OCI-LY1 (cell line): ENCODE measurements at regions not wholly inside any gene's neighbourhood (a gene's known extent, or its start where the extent isn't known, plus 50 kb on each side); places are given as distances from the start of the nearest gene placed in this dataset.

Experiments
- H2AFZ ChIP-seq: fragments of 200-600 bp; sonication (generic), shearing (Covaris generic); 2 replicates; pipeline ENCODE4 v1.6.0; 2014; ENCODE audit warnings: antibody characterized with exemption, mild to moderate bottlenecking, low read length
- H3F3A ChIP-seq: fragments of 200-600 bp; sonication (generic), shearing (Covaris generic); 2 replicates; pipeline ENCODE4 v1.6.0; 2014; ENCODE audit warnings: mild to moderate bottlenecking, antibody characterized with exemption, low read length, moderate library complexity; ENCODE audit not compliant: insufficient read depth
- H3K27ac ChIP-seq: fragments of 200-600 bp; sonication (generic); 2 replicates; pipeline ENCODE4 v1.5.1; 2014; ENCODE audit warnings: low read length, mixed run types, mild to moderate bottlenecking, low read depth; ENCODE audit not compliant: poor library complexity, severe bottlenecking
- H3K27me3 ChIP-seq: fragments of 200-600 bp; sonication (generic); 2 replicates; pipeline ENCODE4 v1.6.0; 2014; ENCODE audit warnings: antibody characterized with exemption, mild to moderate bottlenecking, low read length, moderate library complexity; ENCODE audit not compliant: insufficient read depth
- H3K36me3 ChIP-seq: fragments of 200-600 bp; sonication (generic); 2 replicates; pipeline ENCODE4 v1.6.1; 2014; ENCODE audit warnings: mild to moderate bottlenecking, antibody characterized with exemption, low read length, moderate library complexity, mixed read lengths; ENCODE audit not compliant: insufficient read depth
- H3K4me1 ChIP-seq: fragments of 200-600 bp; sonication (generic); 2 replicates; pipeline ENCODE4 v1.5.1; 2014; ENCODE audit warnings: mild to moderate bottlenecking, low read length, moderate library complexity; ENCODE audit not compliant: insufficient read depth, severe bottlenecking
- H3K4me2 ChIP-seq: fragments of 200-600 bp; sonication (generic), shearing (Covaris generic); 2 replicates; pipeline ENCODE4 v1.6.1; 2014; ENCODE audit warnings: low read length
- H3K4me3 ChIP-seq: fragments of 200-600 bp; sonication (generic); 2 replicates; pipeline ENCODE4 v1.5.1; 2014; ENCODE audit warnings: low read length, low read depth, mild to moderate bottlenecking, mixed read lengths; ENCODE audit not compliant: poor library complexity, severe bottlenecking
- H3K79me2 ChIP-seq: fragments of 200-600 bp; shearing (Covaris generic); 2 replicates; pipeline ENCODE4 v1.6.1; 2016; ENCODE audit warnings: mixed run types, low read length, mixed read lengths; ENCODE audit not compliant: insufficient read depth
- H3K9ac ChIP-seq: fragments of 200-600 bp; sonication (generic), shearing (Covaris generic); 2 replicates; pipeline ENCODE4 v1.6.1; 2014; ENCODE audit warnings: mild to moderate bottlenecking, low read length, mixed read lengths
- H3K9me2 ChIP-seq: fragments of 200-600 bp; sonication (generic), shearing (Covaris generic); 2 replicates; pipeline ENCODE4 v1.6.1; 2014; ENCODE audit warnings: low read depth, mild to moderate bottlenecking, low read length, mixed read lengths
- H3K9me3 ChIP-seq: fragments of 200-600 bp; shearing (Covaris generic); 2 replicates; pipeline ENCODE4 v1.6.1; 2014; ENCODE audit warnings: low read length, mixed read lengths
- H4K20me1 ChIP-seq: fragments of 200-600 bp; sonication (generic), shearing (Covaris generic); 2 replicates; pipeline ENCODE4 v1.6.0; 2016; ENCODE audit warnings: mild to moderate bottlenecking, low read length; ENCODE audit not compliant: insufficient read depth
- EZH2 ChIP-seq: fragments of 200-600 bp; sonication (generic), shearing (Covaris generic); IDR thresholded peaks from 2 replicates; pipeline ENCODE4 v1.8.0; 2017; ENCODE audit warnings: borderline replicate concordance, mixed run types, mild to moderate bottlenecking, antibody characterized with exemption, low read length, moderate library complexity, mixed read lengths
- TF ChIP-seq, protein P1 (sequence below): fragments of 200-600 bp; sonication (generic), shearing (Covaris generic); IDR thresholded peaks from 2 replicates; pipeline ENCODE4 v1.5.1; 2017; ENCODE audit warnings: mild to moderate bottlenecking, antibody characterized with exemption, low read length, moderate library complexity, mixed read lengths

GRCh38 chr6:138647006-138647405 lies 126.6 kb upstream of the CCDC28A start:
- H3K27me3 ChIP-seq, result no peaks in the 10 kb centered on the region
- no peaks in the 10 kb centered on the region for H3F3A ChIP-seq
- no peak overlapping the region for H3K9ac ChIP-seq
- no peak overlapping the region for H3K4me3 ChIP-seq
- no peaks in the 10 kb centered on the region for H3K79me2 ChIP-seq
- no peaks in the 10 kb centered on the region for H3K9me2 ChIP-seq
- no peaks in the 10 kb centered on the region for H3K4me1 ChIP-seq
- no peak overlapping the region for H3K4me2 ChIP-seq
- H3K36me3 ChIP-seq, result no peaks in the 10 kb centered on the region
- H4K20me1 ChIP-seq, result no peaks in the 10 kb centered on the region
- no peak overlapping the region for H2AFZ ChIP-seq
- H3K9me3 ChIP-seq, result no peaks in the 10 kb centered on the region
- no peak overlapping the region for H3K27ac ChIP-seq
- TF ChIP-seq, protein P1, sequence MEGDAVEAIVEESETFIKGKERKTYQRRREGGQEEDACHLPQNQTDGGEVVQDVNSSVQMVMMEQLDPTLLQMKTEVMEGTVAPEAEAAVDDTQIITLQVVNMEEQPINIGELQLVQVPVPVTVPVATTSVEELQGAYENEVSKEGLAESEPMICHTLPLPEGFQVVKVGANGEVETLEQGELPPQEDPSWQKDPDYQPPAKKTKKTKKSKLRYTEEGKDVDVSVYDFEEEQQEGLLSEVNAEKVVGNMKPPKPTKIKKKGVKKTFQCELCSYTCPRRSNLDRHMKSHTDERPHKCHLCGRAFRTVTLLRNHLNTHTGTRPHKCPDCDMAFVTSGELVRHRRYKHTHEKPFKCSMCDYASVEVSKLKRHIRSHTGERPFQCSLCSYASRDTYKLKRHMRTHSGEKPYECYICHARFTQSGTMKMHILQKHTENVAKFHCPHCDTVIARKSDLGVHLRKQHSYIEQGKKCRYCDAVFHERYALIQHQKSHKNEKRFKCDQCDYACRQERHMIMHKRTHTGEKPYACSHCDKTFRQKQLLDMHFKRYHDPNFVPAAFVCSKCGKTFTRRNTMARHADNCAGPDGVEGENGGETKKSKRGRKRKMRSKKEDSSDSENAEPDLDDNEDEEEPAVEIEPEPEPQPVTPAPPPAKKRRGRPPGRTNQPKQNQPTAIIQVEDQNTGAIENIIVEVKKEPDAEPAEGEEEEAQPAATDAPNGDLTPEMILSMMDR, result no peak
- no peak for TF ChIP-seq EZH2

DNA sequence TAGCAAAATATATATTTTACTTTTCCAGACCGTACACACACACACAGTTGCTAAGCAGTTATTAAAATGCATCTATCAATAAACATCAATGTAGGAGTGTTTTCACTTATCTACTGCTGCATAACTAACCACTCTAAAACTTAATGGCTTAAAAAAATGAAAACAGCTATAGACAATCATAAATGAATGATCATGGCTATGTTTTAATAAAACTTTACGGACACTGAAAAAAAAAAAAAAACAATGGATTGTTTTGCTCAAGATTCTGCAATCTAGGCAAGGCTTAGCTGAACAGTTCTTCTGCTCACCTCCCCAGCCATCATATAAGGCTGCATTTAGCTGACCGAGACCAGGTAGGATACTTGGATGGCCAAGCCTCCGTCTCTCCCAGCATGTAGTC lies 125.4 kb upstream of the CCDC28A start:
- H3K9me2 ChIP-seq, result no peaks in the 10 kb centered on the region
- no peaks in the 10 kb centered on the region for H3K27me3 ChIP-seq
- TF ChIP-seq, protein P1, result no peak
- no peak for TF ChIP-seq EZH2
- no peak overlapping the region for H2AFZ ChIP-seq
- no peaks in the 10 kb centered on the region for H3K36me3 ChIP-seq
- no peaks in the 10 kb centered on the region for H3K9me3 ChIP-seq
- H3K27ac ChIP-seq, result no peak overlapping the region
- no peaks in the 10 kb centered on the region for H3F3A ChIP-seq
- H3K4me1 ChIP-seq, result no peaks in the 10 kb centered on the region
- no peaks in the 10 kb centered on the region for H3K79me2 ChIP-seq
- H4K20me1 ChIP-seq, result no peaks in the 10 kb centered on the region
- no peak overlapping the region for H3K4me2 ChIP-seq
- no peak overlapping the region for H3K4me3 ChIP-seq
- H3K9ac ChIP-seq, result no peak overlapping the region

GRCh38 chr6:138651491-138651890 lies 122.1 kb upstream of the CCDC28A start:
- Histone ChIP-seq H3K4me1 (no peaks in the 10 kb centered on the region), H3K4me3 (no peak overlapping the region), H3K9me3 (no peaks in the 10 kb centered on the region), H4K20me1 (no peaks in the 10 kb centered on the region), H3K36me3 (no peaks in the 10 kb centered on the region), H3K27me3 (no peaks in the 10 kb centered on the region), H3K79me2 (no peaks in the 10 kb centered on the region), H3F3A (no peaks in the 10 kb centered on the region), H3K9ac (no peak overlapping the region), H3K27ac (no peak overlapping the region), H2AFZ (no peak overlapping the region), H3K9me2 (no peaks in the 10 kb centered on the region), H3K4me2 (no peak overlapping the region)
- TF ChIP-seq, protein P1, result no peak
- TF ChIP-seq EZH2, result no peak
